T-helper 17 cell (primary cell): ENCODE measurements at regions not wholly inside any gene's neighbourhood (a gene's known extent, or its start where the extent isn't known, plus 50 kb on each side); places are given as distances from the start of the nearest gene placed in this dataset.

Experiments
- ATAC-seq: fragments of 150-1000 bp; cut with Tn5 transposase; 2 replicates; pipeline ENCODE4 v1.10.0; 2021; ENCODE audit warnings: mild to moderate bottlenecking, moderate library complexity
- DNase-seq, 3 donors: peaks; one replicate each; pipeline versions ENCODE4 v3.0.0 to v3.0.0-alpha.2; 2020 to 2021
- H3K9me3 ChIP-seq: one replicate; pipeline ENCODE4 v1.7.0; 2013; ENCODE audit warnings: low read length, mild to moderate bottlenecking; ENCODE audit not compliant: control insufficient read depth, poor library complexity, severe bottlenecking
- H3K27ac Mint-ChIP-seq: one replicate; pipeline ENCODE4 v1.8.0; 2022; ENCODE audit warnings: mild to moderate bottlenecking, moderate library complexity, mixed read lengths
- H3K27me3 Mint-ChIP-seq: one replicate; pipeline ENCODE4 v1.8.0; 2022; ENCODE audit warnings: mixed read lengths
- H3K36me3 Mint-ChIP-seq: one replicate; pipeline ENCODE4 v1.8.0; 2022; ENCODE audit warnings: low read depth, mixed read lengths
- H3K4me1 Mint-ChIP-seq: one replicate; pipeline ENCODE4 v1.8.0; 2022; ENCODE audit warnings: mild to moderate bottlenecking, mixed read lengths
- H3K4me3 Mint-ChIP-seq: one replicate; pipeline ENCODE4 v1.8.0; 2022; ENCODE audit warnings: mild to moderate bottlenecking, moderate library complexity, mixed read lengths

DNA sequence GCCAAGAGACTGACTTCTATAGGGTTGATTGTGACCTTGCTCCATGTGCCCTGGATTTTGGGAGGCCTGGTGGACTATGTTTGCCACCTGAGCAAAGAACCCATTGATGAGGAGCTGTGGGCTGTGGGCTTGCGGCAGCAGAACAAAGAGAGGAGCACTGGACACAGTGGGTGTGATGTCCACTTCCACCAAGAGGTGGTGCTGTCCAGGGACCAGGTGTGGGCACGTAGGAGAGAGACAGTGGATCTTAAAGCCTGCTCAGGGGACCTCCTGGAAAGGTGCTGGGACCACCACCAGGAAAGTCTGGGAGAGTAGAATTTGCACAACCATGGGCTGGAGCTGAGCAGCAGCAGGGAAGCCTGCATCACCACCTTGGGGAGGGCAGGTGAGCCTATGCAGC is 106.7 kb upstream of the ETS2 start:
- peaks cover 61% of the 10 kb centered on the region for H3K27me3 Mint-ChIP-seq
- H3K4me1 Mint-ChIP-seq, result no peaks in the 10 kb centered on the region
- ATAC-seq (no peak), DNase-seq (no peak)
- H3K27ac Mint-ChIP-seq, result no peak overlapping the region
- H3K9me3 ChIP-seq, result no peaks in the 10 kb centered on the region
- no peak overlapping the region for H3K4me3 Mint-ChIP-seq
- H3K36me3 Mint-ChIP-seq, result peaks cover 2% of the 10 kb centered on the region

DNA sequence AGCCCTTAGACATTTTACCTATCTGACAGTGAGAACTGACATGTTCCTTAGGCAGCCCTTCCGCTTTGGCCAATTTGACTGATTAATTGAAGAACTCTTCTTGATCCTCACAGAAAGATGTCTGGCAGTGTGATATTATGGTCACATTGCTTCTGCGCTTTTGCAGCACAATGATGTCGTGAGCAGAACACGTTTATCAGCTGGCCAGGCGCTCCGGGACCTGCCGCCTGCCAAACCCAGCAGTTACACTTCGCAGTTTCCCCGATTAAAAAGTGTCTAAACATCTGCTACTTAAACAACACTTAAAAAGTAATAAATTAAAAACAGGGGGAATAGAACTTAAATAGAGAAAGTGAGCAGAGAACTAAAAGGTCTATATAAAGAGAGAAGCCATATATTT is 103.5 kb upstream of the ETS2 start:
- ATAC-seq (no peak), DNase-seq (no peak)
- Mint-ChIP-seq H3K4me3 (no peak overlapping the region), H3K36me3 (no peaks in the 10 kb centered on the region), H3K27me3 (peaks cover 62% of the 10 kb centered on the region), H3K27ac (no peak overlapping the region), H3K4me1 (no peaks in the 10 kb centered on the region)
- no peaks in the 10 kb centered on the region for H3K9me3 ChIP-seq

DNA sequence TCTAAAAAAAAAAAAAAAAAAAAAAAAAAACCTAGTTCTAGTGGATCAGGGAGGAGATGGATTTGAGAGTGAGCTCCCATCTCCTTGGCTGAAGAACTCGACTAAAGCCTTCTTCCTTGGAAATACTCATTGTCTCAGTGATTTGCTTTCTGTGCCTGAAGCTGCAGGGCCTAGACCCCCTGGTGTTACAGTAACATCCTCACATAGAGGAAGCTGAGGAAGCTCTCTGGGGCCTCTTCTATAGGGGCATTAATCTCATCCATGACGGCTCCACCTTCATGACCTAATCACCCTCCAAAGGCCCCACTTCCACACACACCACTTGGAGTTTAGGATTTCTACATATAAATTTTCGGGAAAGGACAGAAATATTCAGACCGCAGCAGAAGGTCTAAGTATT is 95.9 kb upstream of the ETS2 start:
- Mint-ChIP-seq H3K27me3 (peaks cover 28% of the 10 kb centered on the region), H3K36me3 (no peaks in the 10 kb centered on the region), H3K27ac (no peak overlapping the region), H3K4me1 (no peaks in the 10 kb centered on the region), H3K4me3 (no peak overlapping the region)
- no peaks in the 10 kb centered on the region for H3K9me3 ChIP-seq
- ATAC-seq (no peak), DNase-seq (no peak)

DNA sequence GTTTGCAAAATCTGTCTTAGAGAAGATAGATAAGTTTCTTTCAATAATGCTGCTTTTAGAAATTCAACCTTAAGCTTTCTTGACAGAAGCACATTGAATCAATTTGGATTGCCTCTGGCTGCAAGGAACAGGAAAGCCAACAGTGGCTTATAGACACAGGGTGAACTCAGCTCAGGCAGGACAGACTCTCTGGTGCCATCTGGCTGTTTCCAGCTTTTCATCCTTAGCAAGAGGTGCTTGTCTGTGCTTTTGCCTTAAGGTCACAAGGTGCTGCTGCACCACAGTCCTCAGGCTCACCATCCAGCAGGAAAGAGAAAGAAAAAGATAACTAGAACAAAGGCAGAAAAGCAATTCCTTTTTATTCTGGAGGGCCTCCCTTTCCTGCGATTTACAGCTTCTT is 93.7 kb upstream of the ETS2 start:
- Mint-ChIP-seq H3K4me1 (no peaks in the 10 kb centered on the region), H3K36me3 (no peaks in the 10 kb centered on the region), H3K27me3 (peaks cover 40% of the 10 kb centered on the region), H3K4me3 (no peak overlapping the region), H3K27ac (no peak overlapping the region)
- ATAC-seq, result no peak
- H3K9me3 ChIP-seq, result no peaks in the 10 kb centered on the region
- no peak for DNase-seq

DNA sequence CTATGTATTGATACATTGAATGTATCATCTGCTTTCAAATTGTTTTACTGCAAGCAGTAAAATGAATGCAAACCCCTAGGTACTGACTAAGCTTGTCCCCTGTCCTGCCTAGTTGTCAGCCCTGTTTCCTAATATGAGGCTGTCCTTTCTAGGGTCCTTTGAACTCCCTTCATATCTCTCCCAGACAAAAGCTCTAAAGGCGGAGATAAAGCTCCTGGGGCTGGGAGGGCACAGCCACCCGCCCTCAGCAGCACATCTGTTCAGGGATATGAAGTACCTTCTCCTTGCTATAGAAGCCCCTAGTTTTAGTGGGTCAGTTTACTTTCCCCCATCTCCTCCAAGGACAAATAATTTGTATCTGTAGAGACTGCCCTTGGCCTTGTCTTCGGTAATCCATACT is 93.1 kb upstream of the ETS2 start:
- no peaks in the 10 kb centered on the region for H3K4me1 Mint-ChIP-seq
- no peak overlapping the region for H3K27ac Mint-ChIP-seq
- H3K36me3 Mint-ChIP-seq, result no peaks in the 10 kb centered on the region
- peaks cover 44% of the 10 kb centered on the region for H3K27me3 Mint-ChIP-seq
- DNase-seq, result no peak
- H3K4me3 Mint-ChIP-seq, result no peak overlapping the region
- no peak for ATAC-seq
- no peaks in the 10 kb centered on the region for H3K9me3 ChIP-seq

DNA sequence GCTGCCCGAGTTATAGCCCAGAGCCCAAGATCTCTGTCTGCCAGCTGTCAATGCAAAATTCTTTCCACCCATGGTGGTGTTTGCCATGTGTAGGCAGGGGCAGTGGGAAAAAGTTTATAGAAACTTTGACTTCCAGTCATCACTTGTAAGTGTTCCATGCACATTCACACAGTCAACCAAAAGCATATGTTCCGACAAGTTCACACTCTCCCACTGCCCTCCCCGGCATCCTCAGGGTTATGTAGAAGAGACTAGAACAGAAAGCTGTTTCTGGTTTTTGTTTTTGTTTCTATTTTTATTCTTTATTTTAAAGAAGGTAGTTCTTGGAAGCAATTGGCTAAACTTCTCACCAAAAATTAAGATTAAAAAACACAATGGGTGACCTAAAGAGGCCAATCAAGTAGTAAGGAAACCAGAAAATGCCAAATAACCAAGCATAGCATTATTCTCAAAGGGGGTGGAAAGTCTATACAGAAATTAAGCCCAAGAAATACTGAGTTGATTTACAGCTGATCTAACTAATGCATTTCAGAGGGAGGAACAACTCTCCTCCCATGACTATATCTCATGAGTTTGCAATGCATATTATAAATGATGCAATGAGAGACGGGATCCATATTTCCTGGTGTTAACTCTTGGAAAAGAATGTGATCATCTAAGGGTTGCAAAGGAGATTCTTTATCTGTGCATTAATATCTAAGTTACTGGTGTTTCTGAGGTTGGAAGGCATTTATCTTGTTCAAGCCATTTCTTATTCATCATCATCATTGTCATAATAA is 91.5 kb upstream of the ETS2 start:
- Mint-ChIP-seq H3K4me3 (no peak overlapping the region), H3K27ac (no peak overlapping the region), H3K36me3 (no peaks in the 10 kb centered on the region), H3K4me1 (no peaks in the 10 kb centered on the region), H3K27me3 (peaks cover 50% of the 10 kb centered on the region)
- no peaks in the 10 kb centered on the region for H3K9me3 ChIP-seq
- DNase-seq (no peak), ATAC-seq (no peak)

DNA sequence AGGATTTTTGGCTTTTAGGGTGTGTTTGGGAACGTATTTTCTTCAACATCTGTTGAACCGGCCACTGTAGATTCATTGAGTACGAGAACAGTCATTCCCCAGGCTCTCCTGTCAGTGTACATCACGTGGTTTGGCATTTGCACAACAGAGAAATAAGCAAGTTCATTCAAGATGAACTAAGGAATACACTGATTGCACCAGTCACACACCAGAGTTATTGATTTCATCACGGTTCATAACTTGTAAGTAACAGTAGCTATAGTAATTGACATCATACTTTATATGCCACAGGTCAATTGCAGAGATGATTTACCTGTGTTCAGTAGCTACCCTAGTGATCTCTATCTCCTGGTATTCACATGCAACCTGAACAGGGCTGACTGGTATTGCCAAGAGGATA is 90.7 kb upstream of the ETS2 start:
- Mint-ChIP-seq H3K4me1 (no peaks in the 10 kb centered on the region), H3K4me3 (no peak overlapping the region), H3K36me3 (no peaks in the 10 kb centered on the region), H3K27me3 (peaks cover 50% of the 10 kb centered on the region), H3K27ac (no peak overlapping the region)
- DNase-seq (no peak), ATAC-seq (no peak)
- no peaks in the 10 kb centered on the region for H3K9me3 ChIP-seq

DNA sequence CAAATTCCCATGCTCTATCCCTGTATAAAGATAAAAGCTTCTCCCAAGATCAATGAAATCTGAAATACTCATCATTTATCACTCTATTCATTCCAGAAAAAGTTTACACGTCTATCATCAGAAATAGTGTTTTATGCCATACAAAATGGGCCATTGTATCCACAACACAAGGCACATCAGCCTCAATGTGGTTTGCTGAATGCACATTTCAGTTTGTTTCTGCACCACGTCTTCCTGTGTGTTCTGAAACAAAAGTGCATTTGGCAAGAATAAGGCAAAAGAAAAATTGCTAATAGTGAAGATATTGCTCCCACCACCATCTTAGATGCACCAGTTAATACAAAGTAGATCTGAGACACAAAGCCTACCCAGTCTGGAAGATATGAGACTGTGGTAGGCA is 89.6 kb upstream of the ETS2 start:
- DNase-seq (no peak), ATAC-seq (no peak)
- Mint-ChIP-seq H3K4me3 (no peak overlapping the region), H3K27ac (no peak overlapping the region), H3K36me3 (no peaks in the 10 kb centered on the region), H3K27me3 (peaks cover 50% of the 10 kb centered on the region), H3K4me1 (no peaks in the 10 kb centered on the region)
- no peaks in the 10 kb centered on the region for H3K9me3 ChIP-seq

DNA sequence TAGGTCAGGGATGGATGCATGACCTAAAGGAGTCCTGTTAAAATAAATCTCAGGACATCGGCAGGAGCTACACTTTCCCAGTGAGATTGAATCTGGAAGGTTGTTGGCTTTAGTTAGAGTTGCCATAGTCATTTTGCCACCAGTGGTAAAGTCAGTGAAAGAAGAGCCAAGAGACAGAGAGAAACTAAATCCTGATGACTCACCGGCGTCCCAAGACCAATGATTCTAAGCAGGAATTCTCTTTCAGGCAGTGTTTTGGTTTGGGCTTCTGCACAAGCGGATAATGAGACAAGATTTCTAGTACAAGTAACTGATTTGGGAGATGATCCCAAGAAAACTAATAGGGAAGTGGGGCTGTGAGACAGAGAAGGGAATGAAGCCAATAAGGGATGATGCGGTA is 88.8 kb upstream of the ETS2 start:
- Mint-ChIP-seq H3K4me3 (no peak overlapping the region), H3K4me1 (no peaks in the 10 kb centered on the region), H3K36me3 (no peaks in the 10 kb centered on the region), H3K27ac (no peak overlapping the region), H3K27me3 (peaks cover 43% of the 10 kb centered on the region)
- DNase-seq (no peak), ATAC-seq (no peak)
- H3K9me3 ChIP-seq, result no peaks in the 10 kb centered on the region

DNA sequence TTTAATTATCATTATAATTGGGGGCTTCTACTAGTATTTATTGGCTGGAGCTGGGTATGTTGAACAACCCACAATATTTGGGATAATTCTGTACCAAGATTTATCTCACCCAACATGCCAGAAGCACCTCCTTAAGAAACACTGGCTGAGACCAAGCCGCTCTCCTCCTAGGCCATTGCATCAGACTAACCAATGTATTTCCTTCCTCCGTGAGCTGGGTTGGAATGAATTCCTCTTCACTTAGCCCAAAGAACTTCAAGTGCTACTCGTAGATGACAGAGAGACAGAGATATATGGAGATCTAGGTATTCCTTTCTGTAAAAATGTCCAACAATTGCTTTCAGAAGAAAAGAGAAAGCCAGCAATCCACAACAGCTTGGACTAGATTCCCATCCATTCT is 87.2 kb upstream of the ETS2 start:
- no peak overlapping the region for H3K4me3 Mint-ChIP-seq
- DNase-seq (no peak), ATAC-seq (no peak)
- H3K4me1 Mint-ChIP-seq, result no peaks in the 10 kb centered on the region
- peaks cover 47% of the 10 kb centered on the region for H3K27me3 Mint-ChIP-seq
- H3K27ac Mint-ChIP-seq, result no peak overlapping the region
- no peaks in the 10 kb centered on the region for H3K36me3 Mint-ChIP-seq
- H3K9me3 ChIP-seq, result no peaks in the 10 kb centered on the region

DNA sequence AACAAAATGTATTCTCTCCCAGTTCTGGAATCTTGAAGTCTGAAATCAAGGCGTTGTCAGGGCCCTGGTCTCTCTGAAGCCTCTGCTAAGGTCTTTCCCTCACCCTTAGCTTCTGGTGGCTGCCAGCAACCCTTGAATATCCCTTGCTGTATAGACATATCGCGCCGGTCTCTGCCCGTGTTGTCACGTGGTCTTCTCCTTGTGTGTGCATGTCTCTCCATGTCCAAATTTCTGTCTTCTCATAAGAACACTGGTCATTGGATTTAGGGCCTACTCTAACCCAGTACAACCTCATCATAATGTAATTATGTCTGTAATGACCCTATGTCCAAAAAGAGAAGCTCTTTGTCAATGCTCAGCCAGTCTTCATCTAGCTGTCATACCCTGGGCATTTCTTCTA is 85.7 kb upstream of the ETS2 start:
- no peaks in the 10 kb centered on the region for H3K9me3 ChIP-seq
- peaks cover 34% of the 10 kb centered on the region for H3K27me3 Mint-ChIP-seq
- no peaks in the 10 kb centered on the region for H3K4me1 Mint-ChIP-seq
- no peaks in the 10 kb centered on the region for H3K36me3 Mint-ChIP-seq
- H3K27ac Mint-ChIP-seq, result no peak overlapping the region
- DNase-seq, result no peak
- no peak overlapping the region for H3K4me3 Mint-ChIP-seq
- no peak for ATAC-seq

DNA sequence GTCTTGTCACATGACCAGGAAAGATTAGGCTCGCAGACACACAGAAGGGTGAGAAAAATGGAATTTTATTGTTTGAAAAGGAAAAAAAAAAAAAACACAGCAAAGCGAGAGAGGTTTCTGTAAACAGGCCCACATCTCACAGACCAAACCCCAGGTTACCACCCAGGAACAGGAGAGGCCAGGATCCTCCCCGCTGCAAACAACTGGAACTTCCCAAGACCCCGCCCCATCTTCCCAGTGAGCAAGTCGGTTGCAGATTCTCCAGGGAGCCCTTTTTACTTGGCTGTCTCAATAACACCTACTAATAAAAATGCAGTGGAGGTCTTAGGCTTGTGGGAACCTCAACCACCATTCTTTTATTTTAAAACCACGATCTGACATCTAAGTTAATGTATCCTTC is 84.7 kb upstream of the ETS2 start:
- DNase-seq, result no peak
- Mint-ChIP-seq H3K4me3 (no peak overlapping the region), H3K27ac (no peak overlapping the region), H3K27me3 (peaks cover 27% of the 10 kb centered on the region), H3K4me1 (no peaks in the 10 kb centered on the region), H3K36me3 (no peaks in the 10 kb centered on the region)
- ATAC-seq, result no peak
- H3K9me3 ChIP-seq, result no peaks in the 10 kb centered on the region

DNA sequence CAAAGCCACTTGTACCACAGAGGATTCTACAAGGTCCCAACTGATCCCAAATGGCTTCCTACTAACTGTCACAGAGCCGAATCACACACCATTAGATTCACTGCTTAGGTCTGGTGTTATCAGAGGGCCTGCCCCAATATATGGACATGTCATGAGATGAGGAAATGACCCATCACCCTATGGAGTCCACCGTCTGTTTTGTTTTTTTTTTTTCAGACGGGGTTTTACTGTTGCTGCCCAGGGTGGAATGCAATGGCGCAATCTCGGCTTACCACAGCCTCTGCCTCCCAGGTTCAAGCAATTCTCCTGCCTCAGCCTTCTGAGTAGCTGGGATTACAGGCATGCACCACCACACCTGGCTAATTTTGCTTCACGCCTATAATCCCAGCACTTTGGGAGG is 83.8 kb upstream of the ETS2 start:
- no peak for ATAC-seq
- no peak for DNase-seq
- H3K9me3 ChIP-seq, result no peaks in the 10 kb centered on the region
- H3K27ac Mint-ChIP-seq, result no peak overlapping the region
- H3K4me1 Mint-ChIP-seq, result no peaks in the 10 kb centered on the region
- H3K36me3 Mint-ChIP-seq, result no peaks in the 10 kb centered on the region
- peaks cover 18% of the 10 kb centered on the region for H3K27me3 Mint-ChIP-seq
- no peak overlapping the region for H3K4me3 Mint-ChIP-seq
